HG02970 (cell line): ENCODE measurements at regions not wholly inside any gene's neighbourhood (a gene's known extent, or its start where the extent isn't known, plus 50 kb on each side); places are given as distances from the start of the nearest gene placed in this dataset.

Experiments
- ATAC-seq: cut with Tn5 transposase; IDR thresholded peaks from one replicate; pipeline ENCODE4 v1.9.1; 2021; ENCODE audit warnings: mild to moderate bottlenecking, moderate library complexity, moderate number of reproducible peaks; ENCODE audit not compliant: unreplicated experiment, low FRiP score

DNA sequence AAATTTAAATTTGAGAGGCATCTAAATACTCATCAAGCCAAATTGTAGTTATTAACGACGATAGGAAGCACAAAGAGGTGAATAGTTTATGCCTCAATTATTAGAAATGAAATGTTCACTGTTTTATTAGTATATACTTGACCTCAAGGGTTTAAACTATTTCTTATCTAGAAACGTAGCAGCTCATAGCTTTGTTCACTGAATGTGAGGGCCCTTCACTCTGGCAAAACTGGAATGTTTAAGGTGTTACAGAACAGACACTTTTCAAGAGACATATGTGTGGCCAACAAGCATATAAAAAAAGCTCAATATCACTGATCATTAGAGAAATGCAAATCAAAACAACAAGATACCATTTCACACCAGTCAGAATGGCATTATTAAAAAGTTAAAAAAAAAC lies 151.2 kb upstream of the KCNN2 start:
- no peak for ATAC-seq

DNA sequence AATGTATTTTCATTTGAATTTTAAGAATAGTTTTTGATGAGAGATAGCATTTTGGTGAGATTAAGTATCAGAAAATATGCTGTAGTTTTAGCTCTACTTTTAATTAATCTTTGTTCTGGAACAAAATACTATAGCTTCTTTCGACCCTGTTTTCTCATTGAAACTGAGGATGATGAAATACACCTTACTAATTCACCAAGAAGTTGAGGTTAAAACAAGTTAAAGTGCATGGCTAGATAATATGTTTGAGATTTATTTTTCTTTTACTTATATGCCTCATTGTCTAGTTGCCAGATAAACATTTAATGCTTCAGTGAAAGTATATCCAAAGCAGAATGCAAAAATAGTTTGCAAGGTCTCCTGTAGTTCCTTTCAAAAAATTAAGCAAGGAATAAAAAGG lies 140.1 kb upstream of the KCNN2 start:
- no peak for ATAC-seq

DNA sequence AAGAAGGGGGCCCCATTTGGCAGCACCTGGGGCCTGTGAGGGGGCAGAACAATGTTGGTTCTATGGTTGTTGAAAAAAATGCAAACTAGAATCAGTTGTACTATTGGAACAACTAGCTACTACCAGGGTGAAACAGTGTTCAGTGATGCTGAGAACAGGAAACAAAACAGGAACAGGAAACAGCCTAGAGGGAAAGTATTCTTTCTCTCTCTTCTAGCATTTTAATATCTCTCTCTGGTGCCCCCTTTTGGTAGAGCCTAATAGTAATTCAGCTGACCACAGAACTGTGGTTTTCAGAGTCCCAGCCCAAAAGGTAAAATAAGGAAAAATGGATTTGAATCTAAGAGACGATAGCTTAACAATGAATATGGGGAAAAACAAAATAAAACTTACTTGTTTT lies 138.0 kb upstream of the KCNN2 start:
- ATAC-seq: peak; percentile 67

DNA sequence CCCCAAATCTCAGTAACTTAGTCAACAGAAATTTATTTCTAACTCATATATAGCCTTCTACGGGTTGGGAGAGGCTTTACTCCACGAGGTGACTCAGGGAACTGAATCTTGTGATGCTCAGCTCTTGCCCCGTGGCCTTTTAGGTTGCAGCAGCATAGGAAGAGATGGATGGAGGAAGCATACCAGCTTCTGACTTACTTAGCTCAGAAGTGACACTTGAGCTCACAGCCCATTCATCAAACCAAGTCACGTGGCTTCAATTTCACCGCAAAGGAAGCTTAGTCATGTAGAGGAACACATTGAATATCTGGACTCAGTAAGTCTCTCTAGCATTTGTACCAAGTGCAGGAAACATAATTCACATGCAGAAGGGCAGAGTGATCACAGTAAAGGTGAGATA lies 124.1 kb upstream of the KCNN2 start:
- no peak for ATAC-seq

DNA sequence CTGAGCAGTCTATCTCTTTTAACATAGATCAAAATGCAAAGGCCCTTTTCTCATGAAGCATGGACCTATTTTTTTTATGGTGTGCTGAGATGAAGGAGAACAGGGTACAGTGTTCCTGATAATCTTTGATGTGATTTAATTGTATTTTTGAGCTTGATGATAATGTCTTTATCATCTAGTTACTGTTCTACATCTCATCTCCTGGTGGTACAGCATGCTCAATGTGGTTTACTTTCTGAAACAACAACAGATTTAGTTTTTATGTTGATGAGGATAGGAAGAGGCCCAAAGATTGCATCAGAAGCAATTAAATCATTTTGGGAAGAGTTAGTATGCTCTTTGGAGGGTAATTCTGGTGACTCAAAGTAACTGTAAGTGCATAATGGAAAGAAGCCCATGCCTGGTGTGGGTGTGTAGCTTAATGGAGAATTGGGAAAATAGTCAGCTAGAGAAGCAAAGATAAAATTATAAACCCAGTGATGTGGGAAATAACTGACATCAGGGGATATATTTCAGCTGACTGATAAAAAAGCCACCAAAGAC lies 123.0 kb upstream of the KCNN2 start:
- no peak for ATAC-seq

DNA sequence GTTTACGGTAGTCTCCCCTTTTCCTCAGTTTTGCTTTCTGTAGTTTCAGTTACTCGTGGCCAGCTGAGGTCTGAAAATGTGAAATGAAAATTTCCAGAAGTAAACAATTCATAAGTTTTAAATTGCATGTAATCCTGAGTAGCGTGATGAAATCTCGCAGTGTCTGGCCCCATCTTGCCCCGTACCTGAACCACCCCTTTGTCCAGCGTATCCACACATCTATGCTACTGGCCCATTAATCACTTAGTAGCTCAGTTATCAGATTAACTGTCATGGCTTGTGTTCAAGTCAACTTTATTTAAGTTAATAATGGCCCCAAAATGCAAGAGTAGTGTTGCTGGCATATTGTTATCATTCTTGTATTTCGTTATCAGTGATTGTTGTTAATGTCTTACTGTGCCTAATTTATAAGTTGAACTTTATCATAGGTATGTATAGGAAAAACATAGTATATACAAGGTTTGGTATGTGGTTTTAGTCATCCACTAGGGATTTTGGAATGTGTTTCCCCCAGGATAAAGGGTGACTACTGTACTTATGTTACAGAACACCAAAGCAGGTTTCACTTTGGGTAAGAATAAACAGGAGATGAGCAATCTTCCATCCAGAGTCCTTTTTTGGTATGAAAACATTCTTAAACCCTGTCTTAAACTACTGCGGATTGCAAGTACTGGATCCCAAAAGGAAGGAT lies 118.4 kb upstream of the KCNN2 start:
- no peak for ATAC-seq

DNA sequence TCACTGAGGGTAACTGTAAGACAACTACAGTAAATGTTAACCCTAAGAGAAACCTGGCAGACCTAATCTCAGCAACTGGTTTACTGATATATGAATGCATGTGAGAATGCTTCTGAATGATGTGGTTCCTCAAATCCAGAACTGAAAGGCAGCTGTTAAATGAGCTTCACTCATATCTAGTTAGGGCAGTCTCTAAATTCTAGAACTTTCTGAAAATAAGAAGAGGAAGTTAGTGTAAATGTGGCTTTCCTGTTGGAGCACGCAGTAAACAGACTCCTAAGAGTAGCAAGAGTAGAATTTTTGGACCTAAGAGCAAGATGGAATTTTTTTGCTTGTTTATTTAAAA lies 117.9 kb upstream of the KCNN2 start:
- no peak for ATAC-seq

DNA sequence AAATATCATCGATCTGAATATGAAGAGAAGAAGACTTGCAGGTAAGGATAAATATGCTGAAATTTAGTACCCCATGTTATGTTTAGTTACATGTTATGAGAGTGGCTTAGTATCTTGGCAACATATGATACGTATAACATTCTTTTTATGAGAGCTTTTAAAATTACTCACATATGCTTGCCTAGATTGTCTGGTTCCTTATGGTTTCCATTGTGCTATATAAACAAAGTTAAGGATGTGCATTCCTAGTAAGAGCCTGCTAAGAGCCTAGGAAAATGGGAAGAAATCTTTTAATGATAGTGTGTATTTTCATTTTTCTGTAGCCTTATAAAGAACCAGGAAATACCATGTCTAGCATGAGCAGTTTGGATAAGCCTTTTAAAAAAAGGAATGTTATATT lies 112.0 kb upstream of the KCNN2 start:
- no peak for ATAC-seq

DNA sequence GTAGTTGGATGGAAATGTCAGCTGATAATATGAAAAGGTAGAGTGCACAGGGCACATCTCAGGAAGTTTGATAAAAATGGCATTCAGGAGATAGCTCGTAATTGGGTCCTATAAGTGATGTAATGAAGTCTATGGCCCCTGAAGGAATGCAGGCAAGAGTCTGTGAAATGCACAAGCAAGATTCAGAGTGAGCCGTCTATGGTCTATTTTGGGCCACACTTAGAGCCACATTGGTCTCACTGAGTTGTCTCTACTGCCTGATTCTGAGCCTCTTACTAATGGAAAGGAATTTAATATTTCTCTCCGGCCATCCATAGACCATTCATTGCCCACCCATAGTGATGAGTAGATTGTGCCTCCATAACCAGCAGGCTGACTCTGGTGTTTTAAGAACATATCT lies 111.3 kb upstream of the KCNN2 start:
- no peak for ATAC-seq

DNA sequence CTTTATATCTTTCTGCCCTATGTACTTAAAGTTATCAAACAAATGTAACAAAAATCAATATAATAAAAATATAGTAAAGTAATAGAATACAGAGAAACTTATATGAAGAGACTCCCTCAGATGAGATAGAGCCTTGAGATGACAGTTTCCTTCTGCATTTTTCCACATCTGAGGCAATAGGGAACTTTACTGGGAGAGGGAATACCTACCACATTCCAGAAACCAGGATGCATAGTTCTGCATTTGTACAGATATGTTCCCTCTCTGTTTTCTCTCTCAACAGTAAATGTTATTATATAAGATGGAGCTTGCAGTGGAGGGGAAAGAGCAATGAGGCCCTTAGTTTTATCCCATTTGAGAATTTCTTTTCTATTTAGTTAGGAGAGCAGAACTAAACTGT lies 109.6 kb upstream of the KCNN2 start:
- no peak for ATAC-seq

DNA sequence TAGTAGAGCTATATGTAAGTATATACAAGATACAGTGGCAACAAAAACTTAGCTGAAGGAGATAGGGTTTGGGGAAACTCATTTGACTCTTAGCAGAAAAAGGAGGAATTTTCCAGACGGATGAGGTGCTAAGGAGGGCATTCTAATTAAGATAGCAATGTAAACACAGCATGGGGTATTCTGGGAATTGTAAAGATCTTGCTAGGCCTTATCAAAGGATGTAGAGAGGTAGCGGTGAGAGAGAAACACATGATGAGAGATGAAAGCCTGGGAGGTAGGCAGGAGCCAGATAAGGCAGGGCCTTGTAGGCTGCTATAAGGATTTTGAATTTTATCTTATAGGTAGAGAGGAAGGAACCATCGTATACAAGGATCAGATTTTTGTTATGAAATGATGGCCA lies 106.6 kb upstream of the KCNN2 start:
- no peak for ATAC-seq

DNA sequence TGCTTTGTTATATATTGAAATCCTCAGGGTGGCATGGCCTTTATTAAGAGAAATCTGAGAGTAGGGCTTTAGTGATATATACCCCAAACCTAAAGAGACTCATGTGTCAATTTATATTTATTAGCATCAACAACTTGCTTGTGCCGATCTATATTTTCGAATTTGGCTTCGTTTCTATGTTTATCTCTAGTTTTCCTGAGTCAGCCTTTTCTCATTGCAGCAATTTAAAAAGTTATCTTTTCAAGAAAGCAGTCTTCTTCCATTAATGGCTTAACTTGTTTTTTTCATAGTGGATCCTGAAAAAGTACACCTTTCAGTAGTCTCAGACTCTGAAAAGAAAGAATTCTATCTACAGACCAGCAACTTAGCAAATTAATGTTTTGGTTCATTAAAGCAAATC lies 99.9 kb upstream of the KCNN2 start:
- no peak for ATAC-seq

DNA sequence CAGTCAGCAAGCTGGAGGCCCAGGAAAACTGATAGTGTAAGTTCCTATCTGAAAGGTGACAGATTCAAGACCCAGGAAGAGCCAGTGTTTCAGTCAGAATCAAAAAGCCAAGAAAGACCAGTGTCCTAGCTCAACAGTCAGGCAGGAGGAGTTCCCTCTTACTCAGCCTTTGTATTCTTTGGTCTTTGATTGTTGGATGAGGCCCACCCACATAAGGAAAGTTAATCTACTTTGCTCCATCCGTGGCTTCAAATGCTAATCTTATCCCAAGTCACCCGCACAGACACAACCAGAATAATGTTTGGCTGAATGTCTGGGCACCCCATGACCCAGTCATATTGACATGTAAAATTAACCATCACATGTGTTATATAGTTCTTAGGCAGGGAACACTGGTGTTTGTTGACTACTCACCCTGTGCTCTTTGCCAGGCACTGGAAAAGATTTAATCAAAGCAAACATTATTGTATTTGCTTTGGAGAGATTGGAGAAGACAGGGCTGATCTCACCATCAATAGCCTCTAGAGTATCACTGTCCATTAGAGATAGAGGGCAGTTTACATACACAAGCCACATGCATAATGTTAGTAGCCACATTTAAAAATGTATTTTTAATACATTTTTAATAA lies 96.3 kb upstream of the KCNN2 start:
- ATAC-seq: no peak

DNA sequence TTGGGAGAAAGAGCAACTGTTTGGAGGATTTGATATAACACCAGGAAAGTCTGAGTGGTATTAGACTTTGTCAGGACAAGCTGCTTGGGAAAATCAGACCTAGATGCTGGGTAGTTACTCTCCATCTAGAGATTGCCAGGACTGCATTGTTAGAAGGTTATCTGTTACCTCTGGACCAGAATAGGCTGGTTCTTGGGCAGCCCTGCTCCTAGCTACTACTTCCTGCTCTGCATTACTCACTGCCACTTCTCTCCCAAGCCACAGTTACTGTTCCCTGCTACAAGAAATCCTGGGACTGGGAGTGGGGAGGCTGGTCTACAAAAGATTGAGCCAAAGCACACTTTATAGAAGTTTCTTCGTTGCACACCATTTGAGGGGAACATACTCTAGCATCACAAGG lies 95.5 kb upstream of the KCNN2 start:
- ATAC-seq: no peak

DNA sequence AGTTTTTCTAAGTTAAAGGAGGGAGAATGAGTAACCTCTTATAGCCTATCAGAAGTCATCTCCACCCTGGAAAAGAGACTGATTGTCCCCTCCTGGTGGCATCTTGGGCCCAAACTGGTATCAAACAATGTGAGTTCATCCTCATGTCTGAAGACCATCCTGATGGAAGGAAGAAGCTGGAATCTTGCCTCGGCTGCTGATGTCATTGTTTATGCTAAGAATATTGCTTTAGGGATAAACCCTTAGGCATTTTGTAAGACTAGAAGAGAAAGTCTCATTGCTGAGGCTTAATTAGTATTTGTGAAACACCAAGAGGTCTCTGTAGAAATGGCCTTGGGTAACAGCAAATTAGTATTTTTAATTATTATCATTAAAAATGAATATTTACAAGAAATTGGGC lies 65.7 kb upstream of the KCNN2 start:
- ATAC-seq: no peak

DNA sequence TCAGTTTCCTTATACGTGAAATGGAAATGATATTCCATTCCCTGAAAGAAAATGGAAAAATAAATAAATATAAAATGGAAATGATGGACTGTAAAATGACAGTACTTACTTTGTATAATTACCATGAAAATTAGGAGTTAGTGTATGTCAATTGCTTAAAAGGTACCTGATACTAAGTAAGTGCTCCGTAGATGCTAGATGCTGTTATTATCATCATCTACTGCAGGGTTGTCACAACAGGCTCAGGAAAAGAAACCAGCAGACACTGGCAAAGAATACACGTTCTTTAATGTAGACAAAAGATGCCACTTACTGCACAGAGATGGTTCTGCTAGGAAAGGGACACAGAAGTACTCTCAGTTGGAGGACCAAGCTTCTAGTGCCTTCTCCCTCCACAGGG lies 64.0 kb upstream of the KCNN2 start:
- ATAC-seq: no peak

DNA sequence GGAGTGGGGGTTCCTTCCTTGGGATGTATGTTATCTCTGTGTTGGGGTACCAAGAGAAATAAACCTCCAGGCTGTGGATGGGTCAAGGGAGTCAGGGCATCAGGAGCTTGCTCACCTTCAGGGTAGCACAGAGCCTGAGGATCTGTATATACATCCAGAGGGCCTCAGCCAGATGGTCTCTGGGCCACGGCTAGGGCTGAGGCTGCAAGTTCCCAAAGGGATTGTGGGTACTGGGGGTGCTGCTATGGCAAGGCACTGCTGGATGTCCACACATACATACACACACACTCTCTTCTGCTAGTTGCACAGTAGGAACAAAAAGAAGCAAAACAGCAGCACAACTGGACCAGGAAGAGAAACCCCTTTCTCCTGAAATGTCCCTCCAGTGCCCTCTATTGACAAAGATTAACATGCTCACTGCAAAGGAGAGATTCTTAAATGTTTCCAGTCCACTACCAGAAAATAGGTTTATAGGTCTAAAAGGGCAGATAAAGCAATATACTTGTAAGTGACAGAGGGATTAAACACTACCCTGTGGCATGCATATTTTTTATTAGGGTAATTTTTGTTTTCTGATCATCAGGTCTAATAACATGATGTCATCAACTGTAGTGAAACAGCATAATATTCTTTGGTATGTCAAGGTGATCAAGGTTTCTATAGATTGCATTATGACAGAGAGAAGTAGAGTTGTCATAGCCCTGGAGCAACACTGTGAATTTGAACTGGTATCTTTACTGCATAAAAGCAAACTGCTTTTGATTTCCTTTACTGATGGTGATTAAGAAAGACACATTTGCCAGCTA lies 56.3 kb upstream of the KCNN2 start:
- ATAC-seq: no peak

DNA sequence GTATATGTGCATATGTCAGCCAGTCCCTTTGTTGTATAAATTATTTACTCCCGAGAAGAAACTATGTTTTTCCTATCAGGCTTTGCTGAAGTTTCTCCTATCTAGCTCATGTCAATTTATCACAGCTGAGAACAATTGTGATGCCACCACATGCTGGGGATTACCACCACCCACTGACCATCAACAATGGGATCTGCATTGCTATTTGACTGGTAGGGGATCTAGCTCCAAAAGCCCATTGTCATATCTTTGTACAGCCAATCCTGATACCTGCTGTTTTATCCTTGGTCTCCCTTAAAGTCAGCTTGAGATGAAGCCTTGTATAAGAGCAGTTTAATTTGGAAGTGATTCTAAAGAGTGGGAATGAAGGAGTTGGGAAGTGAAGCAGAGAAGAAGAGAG lies 53.9 kb upstream of the KCNN2 start:
- no peak for ATAC-seq

DNA sequence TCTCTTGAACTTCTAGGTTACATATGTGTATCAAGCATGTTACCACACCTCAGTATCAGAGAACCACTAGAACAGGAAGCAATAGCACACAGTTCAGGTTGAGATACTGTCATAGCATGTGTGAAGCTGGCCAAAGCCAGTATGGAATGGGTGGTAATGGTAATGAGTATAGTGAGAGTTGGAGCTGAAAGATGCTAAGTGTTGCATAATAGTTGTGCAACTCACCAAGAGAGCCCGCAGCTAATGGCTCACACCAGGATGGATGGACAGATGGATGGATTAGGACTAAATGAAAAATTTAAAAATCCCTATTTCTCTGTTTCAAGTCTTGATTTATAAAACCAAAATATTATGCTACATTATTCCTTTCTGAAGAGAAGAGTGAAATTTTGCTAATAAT lies 53.4 kb upstream of the KCNN2 start:
- no peak for ATAC-seq

DNA sequence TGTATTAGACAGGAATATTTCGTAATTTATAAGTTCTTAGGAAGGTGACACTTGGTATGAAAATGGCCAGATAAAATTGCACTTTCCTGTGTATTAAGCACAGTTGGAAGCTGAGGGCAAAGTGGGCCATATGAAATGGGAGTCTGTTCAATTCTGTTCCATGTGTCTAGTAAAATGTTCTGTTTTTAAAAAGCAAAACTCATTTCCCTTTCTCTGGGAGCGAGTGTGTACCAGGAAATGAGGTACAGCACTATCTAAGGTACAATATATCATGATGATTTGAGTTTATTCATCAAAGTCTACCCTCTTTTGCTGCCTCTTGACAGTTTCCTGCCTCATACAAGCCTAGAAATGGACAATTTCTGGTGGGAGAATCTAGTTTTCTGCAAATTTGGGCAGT lies 51.2 kb upstream of the KCNN2 start:
- ATAC-seq: no peak

DNA sequence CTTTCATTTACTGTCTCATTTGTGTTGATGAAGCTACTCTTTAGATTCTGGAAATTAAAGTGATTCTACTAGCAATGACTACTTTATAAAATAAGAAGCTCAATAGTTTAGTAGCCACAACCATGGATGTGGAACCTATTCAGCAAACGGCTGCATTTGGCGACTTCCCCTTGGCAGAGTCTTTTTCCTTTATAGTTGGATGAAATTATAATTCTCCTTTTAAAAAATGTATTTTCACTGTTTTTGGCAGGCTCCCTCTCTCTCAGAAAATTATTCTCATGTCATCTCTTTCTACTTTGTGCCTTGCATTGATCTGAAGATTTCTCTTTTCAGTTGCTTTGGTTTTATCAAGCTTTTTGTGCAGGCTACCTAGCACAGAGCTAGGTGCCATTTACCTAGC lies 50.6 kb upstream of the KCNN2 start:
- ATAC-seq: no peak

DNA sequence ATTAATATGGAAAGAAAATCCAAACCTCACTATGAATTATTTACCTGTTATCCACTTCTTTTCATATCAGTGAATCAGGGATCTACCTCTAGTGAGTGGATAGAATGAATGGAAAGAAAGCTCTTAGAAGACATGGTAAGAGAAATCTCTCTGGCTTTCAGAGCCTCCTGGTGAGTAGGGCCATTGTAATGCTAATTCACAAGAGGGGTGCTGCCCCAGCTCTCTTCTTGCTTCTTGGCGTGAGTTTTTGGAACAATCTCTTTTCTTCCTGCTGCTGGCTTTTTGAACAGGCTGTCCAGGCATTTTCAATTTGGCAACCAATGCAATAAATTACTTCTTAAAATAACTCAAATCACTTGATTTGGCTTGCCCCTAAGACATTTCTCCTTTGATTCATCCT lies 49.9 kb upstream of the KCNN2 start:
- no peak for ATAC-seq
